Bone marrow (tissue), 2 donors: ENCODE measurements at regions not wholly inside any gene's neighbourhood (a gene's known extent, or its start where the extent isn't known, plus 50 kb on each side); places are given as distances from the start of the nearest gene placed in this dataset.

ENCODE experiments used
- DNase-seq, 2 donors: peaks; one replicate each; lab custom pipeline; 2025; lab: John Stamatoyannopoulos, UW

DNA sequence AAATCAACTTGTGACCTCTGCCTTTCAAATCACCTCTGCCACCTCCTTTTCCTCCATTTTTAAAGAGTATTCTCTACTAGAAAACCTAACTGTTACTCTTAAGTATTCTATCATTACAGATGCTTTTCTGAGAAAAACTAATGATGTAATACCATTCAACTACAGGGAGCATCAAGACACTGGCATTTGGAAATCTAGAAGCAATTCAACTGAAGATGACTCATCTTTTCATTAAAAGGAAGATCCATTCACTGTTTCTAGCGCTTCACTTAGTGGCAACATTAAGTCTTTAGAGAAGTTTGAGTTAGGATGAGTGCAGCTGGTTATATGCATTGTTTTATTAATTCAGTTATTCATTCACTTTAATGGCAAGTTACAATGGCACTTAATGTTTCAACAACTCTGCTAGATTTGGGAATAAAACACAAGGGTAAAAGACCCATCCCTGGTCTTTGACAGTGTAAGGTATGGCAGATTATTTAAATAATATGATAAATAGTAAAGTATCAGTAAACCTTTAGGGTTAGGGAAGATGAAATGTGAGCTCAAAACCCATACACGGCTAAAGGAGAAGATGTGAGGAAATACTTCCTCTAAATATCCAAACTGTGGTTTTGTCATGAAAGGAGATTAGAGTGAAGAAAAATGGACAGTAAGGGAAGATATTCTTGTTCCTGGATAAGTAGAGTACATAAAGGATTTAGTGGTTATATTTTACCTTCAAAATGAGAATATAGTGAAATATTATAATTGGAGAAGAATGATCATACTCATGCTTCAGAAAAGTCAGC, 61.7 kb downstream of the KCNJ2 start:
- no peak for DNase-seq

DNA sequence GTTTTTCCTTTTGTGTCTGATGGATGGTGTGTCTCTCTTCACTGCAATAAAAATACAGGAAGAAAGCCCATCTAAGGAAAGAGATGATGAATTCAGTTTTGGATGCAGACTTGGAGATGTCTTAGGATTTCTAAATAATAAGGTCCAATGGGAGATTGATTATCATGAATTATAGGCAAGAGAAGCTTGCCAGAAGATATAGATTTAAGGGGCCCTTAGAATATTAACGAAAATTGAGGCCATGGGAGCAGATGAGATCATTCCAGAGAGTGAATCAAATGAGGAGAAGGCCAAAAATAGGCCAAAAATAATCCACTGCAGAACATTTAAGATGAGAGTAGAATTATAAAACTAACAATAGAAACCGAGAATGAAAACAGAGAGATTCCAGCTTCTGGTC, 63.1 kb downstream of the KCNJ2 start:
- no peak for DNase-seq

DNA sequence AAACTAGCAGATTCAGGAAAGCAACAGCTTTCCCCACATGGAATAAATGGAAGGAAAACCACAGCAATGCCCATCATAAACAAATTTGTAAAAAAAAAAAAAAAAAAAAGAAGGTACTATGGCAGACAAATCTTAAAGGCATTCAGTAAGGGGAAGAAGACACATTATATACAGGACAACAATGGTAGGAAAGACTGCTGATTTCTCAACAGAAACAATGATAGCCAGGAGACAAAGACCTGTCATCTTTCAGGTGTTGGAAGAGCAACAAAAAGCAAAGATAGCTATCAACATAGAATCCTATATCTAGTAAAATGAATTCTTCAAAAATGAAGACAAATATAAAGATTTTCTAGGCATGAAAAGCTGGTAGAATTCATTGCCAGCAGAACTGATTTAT, 65.9 kb downstream of the KCNJ2 start:
- DNase-seq, result no peak

DNA sequence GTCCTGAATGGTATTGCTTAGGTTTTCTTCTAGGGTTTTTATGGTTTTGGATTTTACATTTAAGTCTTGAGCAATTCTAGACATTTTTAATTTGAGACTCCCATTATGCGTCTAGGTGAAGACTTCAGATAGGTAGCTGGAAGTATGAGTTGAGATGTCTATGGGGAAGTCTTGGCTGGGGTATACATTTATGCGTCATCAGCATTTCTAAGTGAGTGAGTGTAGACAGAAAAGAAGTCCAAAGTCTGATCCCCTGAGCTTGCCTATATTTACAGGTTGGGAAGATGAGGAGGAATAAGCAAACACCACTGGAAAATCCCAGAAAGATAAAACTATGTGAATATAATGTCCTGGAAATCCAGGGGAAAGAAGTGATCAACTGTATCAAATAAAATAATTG, 68.9 kb downstream of the KCNJ2 start:
- DNase-seq, result no peak

DNA sequence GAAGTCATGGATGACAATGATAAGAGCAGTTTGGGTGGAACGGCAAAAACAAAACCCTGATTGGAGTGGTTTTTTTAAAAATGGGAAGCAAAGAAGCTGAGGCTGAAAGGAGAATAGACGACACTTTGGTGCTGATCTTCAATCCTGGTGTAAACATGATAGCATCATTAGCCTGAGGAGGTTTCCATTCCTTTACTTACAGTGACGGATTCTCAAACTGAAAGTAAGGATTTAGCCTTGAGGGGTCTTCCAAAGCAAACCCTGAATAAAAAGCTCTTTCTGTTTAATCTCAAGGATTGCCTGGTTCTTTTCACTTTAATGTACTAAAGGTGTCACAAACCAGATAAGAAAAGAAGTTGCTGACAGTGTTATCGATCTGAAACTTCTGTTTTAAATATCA, 69.3 kb downstream of the KCNJ2 start:
- DNase-seq, result no peak

DNA sequence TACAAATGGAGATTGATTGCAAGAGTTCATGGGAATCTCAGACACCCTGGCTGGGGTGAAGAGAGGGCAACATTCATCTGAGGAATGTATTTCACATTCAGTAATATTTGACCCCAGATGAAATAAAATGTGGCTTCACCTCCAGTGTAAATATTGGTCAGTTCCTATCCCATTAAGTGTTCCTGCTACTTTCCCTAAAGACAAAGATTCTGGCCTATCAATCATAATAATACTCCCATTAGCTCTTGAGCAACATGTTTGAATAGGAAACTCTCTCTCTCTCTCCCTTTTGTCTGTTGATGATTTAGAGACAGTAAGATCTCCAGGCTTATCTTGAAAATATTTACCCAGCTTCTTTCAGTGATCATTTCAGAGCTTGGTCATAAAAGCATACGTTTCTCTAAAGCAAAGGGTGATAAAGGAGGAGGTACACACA, 70.1 kb downstream of the KCNJ2 start:
- no peak for DNase-seq

DNA sequence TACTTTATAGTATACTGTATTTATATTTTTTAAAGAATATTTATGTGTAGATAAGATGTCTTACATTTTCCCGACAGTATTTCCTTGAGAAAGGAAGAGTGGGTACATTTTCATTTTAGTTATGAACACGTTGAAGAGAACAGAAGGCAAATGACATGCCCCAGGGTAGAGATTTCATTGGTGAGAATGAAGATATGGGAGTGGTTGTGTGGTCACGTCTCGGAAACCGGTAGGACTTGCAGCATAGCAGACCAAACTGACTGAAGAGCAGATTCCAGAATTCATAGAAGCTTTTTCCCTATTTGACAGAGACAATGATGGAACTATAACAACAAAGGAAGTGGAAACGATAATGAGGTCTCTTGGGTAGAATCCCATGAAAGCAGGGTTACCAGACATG, 71.7 kb downstream of the KCNJ2 start:
- no peak for DNase-seq

DNA sequence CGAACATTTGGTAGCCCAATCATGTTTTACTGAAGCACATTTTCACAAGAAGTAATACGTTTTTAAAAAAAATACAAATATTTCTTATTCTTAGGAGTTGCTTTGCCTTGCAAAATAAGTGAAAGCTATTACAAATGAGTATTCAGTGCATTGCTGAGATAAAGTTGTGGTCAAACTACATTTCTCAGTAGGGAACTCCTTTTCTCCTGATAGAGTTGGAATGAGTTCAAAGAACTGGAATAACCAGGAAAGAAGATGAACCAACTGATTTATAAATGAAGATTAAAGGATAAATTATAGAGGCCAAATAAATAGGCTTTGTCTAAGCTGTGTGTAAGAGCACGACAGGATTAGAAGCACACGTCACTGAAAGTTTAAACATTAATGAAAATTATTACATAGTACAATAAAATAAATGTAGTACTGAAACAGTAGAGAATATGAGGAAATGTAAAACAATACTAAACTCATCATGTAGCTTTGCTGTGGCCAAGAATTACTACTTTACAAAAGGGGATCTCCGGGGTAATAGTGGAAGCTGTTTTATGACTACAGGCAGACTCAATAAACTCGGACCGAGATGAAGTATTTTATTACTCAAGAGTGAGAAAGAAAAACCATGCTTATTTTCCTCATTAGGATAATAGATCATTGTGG, 73.6 kb downstream of the KCNJ2 start:
- no peak for DNase-seq

DNA sequence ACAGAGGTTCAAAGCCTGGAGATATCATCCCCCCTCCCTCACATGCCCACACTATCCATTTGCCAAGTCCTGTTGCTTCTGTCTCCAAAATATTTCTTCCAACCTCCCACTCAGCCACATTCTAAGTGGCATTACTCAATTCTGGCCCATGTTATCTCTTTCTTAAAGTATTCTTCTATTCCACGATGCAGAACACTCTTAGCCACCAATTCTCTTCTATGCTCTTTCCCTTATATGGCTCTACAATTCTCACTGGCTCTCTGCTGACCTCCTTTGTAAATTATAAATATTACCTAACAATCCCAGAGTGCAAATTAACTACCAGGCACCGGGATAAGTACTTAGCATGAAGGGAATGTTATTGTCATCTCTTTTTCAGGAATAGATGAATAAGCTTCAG, 82.4 kb downstream of the KCNJ2 start:
- DNase-seq, result no peak

DNA sequence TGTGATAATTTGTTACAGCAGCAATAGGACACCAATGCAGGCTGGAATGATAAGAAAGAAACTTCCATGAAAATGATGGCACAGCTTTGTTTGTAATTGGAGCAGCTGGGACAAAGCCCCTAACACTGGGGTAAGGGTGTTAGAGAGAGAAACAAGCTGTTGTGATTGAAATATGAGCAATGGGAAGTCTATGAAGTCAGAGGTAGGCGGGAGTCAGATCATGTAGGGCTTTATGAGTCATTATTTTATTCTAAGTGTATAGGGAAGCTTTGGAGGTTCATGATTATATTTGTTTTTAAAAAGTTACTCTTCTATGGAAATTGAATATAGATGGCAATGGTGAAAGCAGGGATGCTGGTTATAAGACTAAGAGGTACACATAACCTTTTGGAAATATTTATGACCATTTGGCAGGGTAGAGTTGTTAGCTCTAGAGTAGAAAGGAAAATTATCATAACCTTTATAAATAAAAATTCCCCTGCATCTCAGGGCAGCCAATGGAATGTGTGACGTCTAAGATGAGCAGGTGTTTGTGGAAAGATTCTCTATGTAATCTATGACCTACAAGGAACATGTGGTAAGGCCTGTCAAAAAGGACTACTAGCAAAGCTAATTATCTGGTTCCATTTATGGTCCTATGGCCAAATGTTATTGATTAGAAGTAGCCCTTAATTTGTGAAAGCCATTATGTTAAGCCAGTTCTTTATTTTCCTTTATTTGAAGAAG, 85.6 kb downstream of the KCNJ2 start:
- no peak for DNase-seq

DNA sequence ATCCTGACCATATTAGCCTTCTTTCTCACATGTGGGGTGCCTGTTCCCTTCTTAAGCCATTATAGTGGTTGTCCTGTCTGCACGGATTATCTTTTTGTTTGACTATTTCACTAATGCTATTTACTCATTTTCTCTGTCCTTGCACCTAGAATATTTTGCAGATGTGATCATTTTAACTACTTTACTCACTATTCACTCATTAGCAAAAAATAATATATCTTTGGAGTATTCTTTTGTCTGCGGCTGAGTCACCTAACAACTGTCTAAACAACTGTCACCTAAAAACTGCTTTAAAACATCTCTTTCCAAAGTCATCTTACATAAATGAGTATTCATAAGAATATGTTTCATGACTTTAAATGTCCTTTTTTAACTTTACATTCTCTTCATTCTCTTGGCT, 87.4 kb downstream of the KCNJ2 start:
- no peak for DNase-seq

DNA sequence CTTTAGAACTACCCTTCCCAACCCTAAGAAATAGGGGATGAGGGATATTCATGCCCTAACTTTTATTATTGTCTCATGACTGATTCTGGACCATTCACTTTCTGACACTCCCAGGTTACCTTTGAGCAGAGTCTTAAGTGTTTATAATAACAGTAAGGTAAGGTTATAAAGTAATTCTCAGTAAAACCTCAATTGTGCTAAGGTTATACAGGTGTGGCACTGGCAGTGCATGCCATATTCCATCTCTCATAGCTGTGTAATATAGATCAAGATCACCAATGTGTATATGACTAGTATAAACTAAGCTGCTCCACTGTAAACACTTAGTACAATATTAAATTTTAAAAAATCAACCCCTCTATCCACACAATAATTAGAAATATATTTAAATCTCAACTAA, 89.1 kb downstream of the KCNJ2 start:
- DNase-seq, result no peak

DNA sequence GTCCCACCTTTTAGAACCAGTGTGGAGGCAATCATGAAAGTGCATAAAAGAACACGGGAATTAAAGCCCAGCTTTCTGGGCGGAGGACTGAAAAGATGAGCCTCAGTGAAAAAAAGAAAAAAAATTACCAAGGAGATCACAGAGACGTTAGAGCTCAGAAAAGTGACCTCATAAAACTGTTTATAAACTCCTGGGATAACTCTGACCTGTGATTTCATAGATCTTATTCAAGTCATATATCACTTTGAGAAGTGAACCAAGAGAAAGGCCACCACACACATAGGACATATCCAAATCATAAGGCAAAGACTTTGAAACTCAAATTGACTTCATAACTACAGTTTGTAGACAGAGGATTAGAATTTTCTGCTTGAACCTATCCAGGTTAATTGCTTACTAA, 90.1 kb downstream of the KCNJ2 start:
- DNase-seq, result no peak

DNA sequence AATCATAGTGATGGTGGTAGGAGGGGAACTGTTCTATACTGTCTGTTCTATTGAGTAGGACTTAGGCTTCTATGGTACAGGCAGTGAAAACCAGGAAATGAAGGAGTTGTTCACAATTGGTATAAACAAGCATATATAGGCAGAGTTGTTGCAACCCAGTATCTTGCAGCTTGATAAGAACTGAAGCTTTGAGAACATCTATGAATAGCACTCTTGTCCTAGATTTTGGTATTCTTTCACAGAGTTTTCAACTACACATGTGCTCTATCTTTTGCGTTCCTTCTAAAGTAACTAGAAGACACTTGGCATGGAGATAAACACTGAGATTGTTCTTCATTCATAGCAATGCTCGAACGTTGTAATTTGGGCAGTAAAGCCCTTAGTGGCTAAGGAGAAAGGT, 91.8 kb downstream of the KCNJ2 start:
- no peak for DNase-seq

DNA sequence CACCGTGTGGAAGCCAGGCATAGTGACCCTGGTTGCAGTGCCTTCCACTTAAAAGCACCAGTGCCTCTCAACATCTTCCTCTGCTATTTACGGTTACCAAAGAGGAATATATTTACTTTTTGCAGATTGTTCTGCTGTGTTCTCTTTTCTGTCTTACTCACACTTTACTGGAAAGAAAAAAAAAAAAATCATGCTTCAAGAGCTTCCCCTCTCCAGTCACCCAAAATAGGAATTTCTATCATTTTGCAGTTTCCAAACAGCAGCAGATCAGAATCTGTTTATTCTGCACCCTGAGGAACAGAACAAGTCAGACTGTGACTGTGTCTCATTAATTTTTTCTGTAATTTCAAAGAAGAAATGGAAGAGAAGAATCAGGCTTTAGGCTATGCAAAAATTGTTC, 96.1 kb downstream of the KCNJ2 start:
- no peak for DNase-seq

DNA sequence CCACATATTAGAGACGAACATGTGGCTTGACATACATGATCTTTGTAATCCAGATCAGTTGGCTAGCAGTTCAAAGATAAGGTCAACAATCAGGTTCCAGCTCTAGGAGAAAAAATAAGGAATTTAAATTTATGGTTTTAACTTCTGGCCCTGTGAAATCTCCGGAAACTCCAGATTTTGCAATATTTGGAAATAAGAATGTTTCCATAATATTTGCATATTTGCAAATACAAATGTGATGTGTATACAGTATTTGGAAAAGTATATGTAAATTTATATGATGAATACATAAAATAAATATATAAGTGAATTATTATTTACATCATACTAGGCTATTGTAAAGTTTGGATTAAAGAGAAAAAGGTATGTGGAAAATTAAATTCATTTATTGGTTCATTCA, 97.1 kb downstream of the KCNJ2 start:
- DNase-seq, result no peak

DNA sequence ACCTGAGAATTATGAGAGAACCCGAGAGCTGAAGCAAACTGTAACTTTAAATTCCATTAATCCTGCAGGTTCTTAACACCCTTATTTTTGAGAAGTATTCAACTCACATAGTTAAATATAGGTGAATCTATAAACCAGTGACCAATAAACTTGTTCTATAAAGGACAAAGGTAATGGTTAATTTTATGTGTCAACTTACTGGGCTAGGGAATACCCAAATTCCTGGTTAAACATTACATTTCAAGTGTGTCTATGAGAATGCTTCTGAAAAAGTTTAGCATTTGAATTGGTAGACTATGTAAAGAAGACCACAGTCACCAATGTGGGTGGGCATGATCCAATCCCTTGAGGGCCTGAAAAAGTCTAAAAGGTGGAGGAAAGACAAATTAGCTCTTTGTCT, 99.1 kb downstream of the KCNJ2 start:
- DNase-seq, result no peak

DNA sequence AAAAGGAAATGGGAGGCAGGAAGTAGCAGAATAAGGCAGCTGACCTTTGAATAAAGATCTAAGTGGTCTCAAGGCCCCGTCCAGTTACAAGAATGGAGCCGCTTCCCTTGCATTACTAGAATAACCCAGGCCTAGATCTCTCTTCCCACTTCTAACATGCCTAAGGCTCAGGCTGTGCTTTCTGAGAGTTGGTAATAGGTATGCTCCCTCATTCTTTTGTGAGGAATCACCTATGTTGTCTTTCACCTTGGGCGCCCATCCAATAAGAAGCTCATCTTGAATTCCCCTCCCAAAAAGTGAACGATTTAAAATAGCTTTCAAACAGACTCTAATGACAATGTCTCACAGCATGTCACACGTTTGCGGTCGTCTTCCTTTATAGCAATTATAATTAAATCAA, 101.2 kb downstream of the KCNJ2 start:
- no peak for DNase-seq

DNA sequence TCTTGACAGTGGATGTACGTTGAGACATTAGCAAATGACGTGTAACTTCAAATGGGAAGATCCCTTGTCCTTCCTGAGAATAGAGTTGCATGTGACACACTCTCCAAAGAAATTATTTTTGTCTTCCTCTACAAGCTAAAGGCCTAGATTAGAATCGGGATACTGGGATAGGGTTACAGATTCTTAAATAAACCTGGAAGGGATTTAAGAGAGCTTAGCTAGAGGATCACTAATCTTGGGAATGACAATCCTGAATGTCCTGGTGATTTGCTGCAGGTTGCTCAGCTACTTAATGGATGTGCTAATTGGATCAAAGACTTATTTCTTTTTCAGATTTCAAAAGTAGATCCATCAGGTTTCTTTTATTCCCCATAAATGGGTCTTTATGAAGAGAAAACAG, 101.9 kb downstream of the KCNJ2 start:
- DNase-seq, result no peak

DNA sequence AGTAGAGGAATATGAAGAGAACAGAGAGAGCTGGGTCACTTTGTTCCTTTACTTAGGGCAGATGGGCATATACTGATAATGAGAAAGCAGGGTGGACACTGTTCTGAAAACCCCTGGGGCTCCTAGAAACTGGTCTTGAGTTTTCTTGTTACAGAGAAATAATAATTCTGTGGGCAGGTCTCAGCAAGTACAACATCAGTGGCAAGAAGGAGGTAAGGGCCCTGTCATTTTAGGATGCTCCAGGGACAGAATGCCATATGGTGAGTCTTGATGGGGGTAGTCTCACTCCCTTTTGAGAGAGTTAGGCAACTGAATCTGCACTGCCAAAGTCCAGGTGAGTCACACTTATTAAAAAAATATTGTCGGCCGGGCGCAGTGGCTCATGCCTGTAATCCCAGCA, 102.3 kb downstream of the KCNJ2 start:
- no peak for DNase-seq

DNA sequence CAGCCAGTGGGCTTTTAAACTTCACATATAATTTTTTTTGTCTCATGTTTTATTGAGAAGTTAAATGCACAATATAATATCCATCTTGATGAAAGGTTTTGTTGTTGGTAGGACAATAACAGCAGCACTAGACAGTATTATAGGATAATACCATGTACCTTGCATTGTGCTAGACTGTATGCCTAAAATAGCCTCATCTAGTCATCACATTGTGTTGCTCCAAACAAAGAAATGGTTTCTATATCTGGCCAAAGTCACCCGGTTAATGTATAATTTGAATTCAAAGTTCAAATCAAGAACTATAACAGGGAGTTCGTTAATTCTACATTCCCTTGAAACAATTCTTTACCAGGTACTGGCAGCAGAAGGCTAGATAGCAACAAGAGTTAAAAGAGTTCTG, 104.9 kb downstream of the KCNJ2 start:
- DNase-seq, result no peak

DNA sequence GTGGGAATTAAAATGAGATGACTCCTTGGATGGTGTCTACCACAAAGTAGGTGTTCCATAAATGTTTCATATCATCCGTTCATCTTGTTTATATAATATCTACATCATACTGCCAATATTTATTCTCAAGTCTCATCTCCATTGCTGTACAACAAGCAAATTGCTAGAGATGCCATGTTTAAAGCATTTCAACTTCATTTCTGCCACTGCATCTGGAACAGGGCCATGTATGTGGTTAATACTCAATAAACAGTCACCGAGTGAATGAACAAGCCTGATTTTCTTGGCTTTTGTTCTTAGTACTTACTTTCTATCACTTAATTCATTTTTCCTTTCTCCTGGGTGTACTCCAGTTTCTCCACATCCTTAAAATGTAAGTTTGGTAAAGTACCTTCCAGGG, 107.6 kb downstream of the KCNJ2 start:
- DNase-seq, result no peak

DNA sequence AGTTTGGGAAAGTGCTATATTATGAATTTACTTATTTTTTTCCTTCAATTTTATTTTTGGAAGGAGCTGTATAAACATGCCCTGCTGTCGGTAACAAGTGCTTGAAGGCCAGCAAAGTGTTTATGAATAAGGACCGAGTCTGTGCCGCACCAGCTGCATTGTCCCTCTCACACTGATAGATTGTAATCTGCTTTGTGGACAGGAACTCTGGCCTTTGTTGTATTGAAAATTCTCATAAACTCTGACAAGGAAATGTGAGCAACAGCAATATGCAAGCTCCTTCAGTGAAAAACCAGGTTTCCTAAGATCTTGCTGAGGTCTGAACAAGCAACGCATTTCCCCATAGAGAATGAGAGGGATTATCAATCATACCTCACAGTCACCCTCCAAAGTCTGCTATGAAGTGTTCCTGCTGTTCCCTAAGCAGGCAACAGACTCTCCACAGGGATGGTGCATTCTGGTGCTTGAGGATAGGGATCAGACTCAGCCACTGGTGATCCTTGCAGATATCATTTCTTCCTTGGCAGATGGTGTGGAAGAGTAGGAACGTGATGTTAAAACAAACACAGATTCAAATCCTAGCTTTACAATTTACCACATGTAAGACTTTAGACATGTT, 109.6 kb downstream of the KCNJ2 start:
- DNase-seq, result no peak
